ENCODE measurements at regions not wholly inside any gene's neighbourhood (a gene's known extent, or its start where the extent isn't known, plus 50 kb on each side); places are given as distances from the start of the nearest gene placed in this dataset.

GRCh38 chr1:81299892-81300291 lies 500.8 kb upstream of the ADGRL2 start:
- no peak for TF ChIP-seq CTCF (IDR thresholded peaks at IDR 0.05)
- TF ChIP-seq POLR2AphosphoS5 (IDR thresholded peaks at IDR 0.05) = no peak

Data from sigmoid colon (tissue), 4 donors.